Neural progenitor cell (in vitro differentiated cells): ENCODE measurements at regions not wholly inside any gene's neighbourhood (a gene's known extent, or its start where the extent isn't known, plus 50 kb on each side); places are given as distances from the start of the nearest gene placed in this dataset.

Source experiments
- DNase-seq: peaks from one replicate; pipeline ENCODE4 v3.0.0-alpha.2; 2016; ENCODE audit warnings: low spot score
- H2AFZ ChIP-seq: fragments of 200-600 bp; sonication (generic); replicated peaks from 2 replicates; pipeline ENCODE4 v1.6.1; 2016; ENCODE audit warnings: antibody characterized with exemption
- H3F3A ChIP-seq: fragments of 200-600 bp; sonication (generic); 2 replicates; pipeline ENCODE4 v1.6.1; 2016; ENCODE audit warnings: antibody characterized with exemption, low read depth
- H3K27ac ChIP-seq: fragments of 200-600 bp; sonication (generic); 2 replicates; pipeline ENCODE4 v1.5.1; 2016; ENCODE audit warnings: mild to moderate bottlenecking
- H3K27me3 ChIP-seq: fragments of 200-600 bp; sonication (generic); 2 replicates; pipeline ENCODE4 v1.6.1; 2016; ENCODE audit warnings: mild to moderate bottlenecking, moderate library complexity
- H3K36me3 ChIP-seq: fragments of 200-600 bp; sonication (generic); 2 replicates; pipeline ENCODE4 v1.5.1; 2016
- H3K4me1 ChIP-seq: fragments of 200-600 bp; sonication (generic); 2 replicates; pipeline ENCODE4 v1.6.1; 2016; ENCODE audit warnings: mixed run types
- H3K4me2 ChIP-seq: fragments of 200-600 bp; sonication (generic); 2 replicates; pipeline ENCODE4 v1.6.1; 2016
- H3K4me3 ChIP-seq: fragments of 200-600 bp; sonication (generic); 2 replicates; pipeline ENCODE4 v1.5.1; 2016
- H3K79me2 ChIP-seq: fragments of 200-600 bp; sonication (generic); 2 replicates; pipeline ENCODE4 v1.6.1; 2016; ENCODE audit warnings: low read depth
- H3K9ac ChIP-seq: fragments of 200-600 bp; sonication (generic); 2 replicates; pipeline ENCODE4 v1.6.1; 2016
- H3K9me3 ChIP-seq: fragments of 200-600 bp; sonication (generic); 2 replicates; pipeline ENCODE4 v1.5.1; 2016; ENCODE audit warnings: low read depth
- H4K20me1 ChIP-seq: fragments of 200-600 bp; sonication (generic); 2 replicates; pipeline ENCODE4 v1.6.1; 2016; ENCODE audit warnings: low read depth
- H3K27ac Mint-ChIP-seq: 3 replicates; pipeline ENCODE4 v1.8.0; 2021; ENCODE audit warnings: mixed read lengths
- H3K27me3 Mint-ChIP-seq: 2 replicates; pipeline ENCODE4 v1.8.0; 2022; ENCODE audit warnings: low read depth, mild to moderate bottlenecking, inconsistent platforms, moderate library complexity, mixed read lengths; ENCODE audit not compliant: insufficient read depth
- H3K36me3 Mint-ChIP-seq: 3 replicates; pipeline ENCODE4 v1.8.0; 2021; ENCODE audit warnings: mixed read lengths
- H3K4me1 Mint-ChIP-seq: 3 replicates; pipeline ENCODE4 v1.8.0; 2021; ENCODE audit warnings: mixed read lengths
- H3K4me3 Mint-ChIP-seq: 3 replicates; pipeline ENCODE4 v1.8.0; 2021; ENCODE audit warnings: mild to moderate bottlenecking, moderate library complexity, mixed read lengths
- H3K9me3 Mint-ChIP-seq: 3 replicates; pipeline ENCODE4 v1.8.0; 2020; ENCODE audit warnings: mixed read lengths
- CTCF ChIP-seq: fragments of 200-600 bp; sonication (generic); IDR thresholded peaks from 2 replicates; pipeline ENCODE4 v1.5.1; 2017; ENCODE audit warnings: antibody characterized with exemption, mild to moderate bottlenecking
- EZH2 ChIP-seq: fragments of 200-600 bp; sonication (generic); IDR thresholded peaks from 2 replicates; pipeline ENCODE4 v1.6.1; 2017; ENCODE audit warnings: antibody characterized with exemption, mild to moderate bottlenecking, moderate library complexity
- EZH2phosphoT487 ChIP-seq: fragments of 200-600 bp; sonication (generic); IDR thresholded peaks from 2 replicates; pipeline ENCODE4 v1.6.1; 2017; ENCODE audit warnings: antibody characterized with exemption

GRCh38 chr6:33895988-33896387, 92.2 kb upstream of the MLN start:
- Histone ChIP-seq H3K9me3 (no peaks in the 10 kb centered on the region), H3K4me2 (no peak overlapping the region), H3K27ac (no peak overlapping the region), H3K4me1 (no peaks in the 10 kb centered on the region), H3K27me3 (no peaks in the 10 kb centered on the region), H3F3A (no peaks in the 10 kb centered on the region), H4K20me1 (no peaks in the 10 kb centered on the region), H3K79me2 (no peaks in the 10 kb centered on the region), H3K4me3 (no peak overlapping the region), H2AFZ (no peak overlapping the region), H3K9ac (no peak overlapping the region), H3K36me3 (no peaks in the 10 kb centered on the region)
- no peak overlapping the region for H3K4me3 Mint-ChIP-seq
- peaks cover 6% of the 10 kb centered on the region for H3K27me3 Mint-ChIP-seq
- no peaks in the 10 kb centered on the region for H3K36me3 Mint-ChIP-seq
- no peak overlapping the region for H3K27ac Mint-ChIP-seq
- no peaks in the 10 kb centered on the region for H3K9me3 Mint-ChIP-seq
- DNase-seq = no peak
- H3K4me1 Mint-ChIP-seq = peaks cover 5% of the 10 kb centered on the region
- no peak for TF ChIP-seq EZH2
- no peak for TF ChIP-seq CTCF
- TF ChIP-seq EZH2phosphoT487 = no peak

GRCh38 chr6:33895296-33895695, 91.5 kb upstream of the MLN start:
- DNase-seq = no peak

GRCh38 chr6:33894438-33894837, 90.6 kb upstream of the MLN start:
- H3K27me3 Mint-ChIP-seq = peaks cover 4% of the 10 kb centered on the region
- no peaks in the 10 kb centered on the region for H3K9me3 Mint-ChIP-seq
- no peak overlapping the region for H3K4me3 Mint-ChIP-seq
- H3K36me3 Mint-ChIP-seq = no peaks in the 10 kb centered on the region
- Histone ChIP-seq H3K4me1 (no peaks in the 10 kb centered on the region), H3K36me3 (no peaks in the 10 kb centered on the region), H3K9ac (no peak overlapping the region), H3K4me2 (no peak overlapping the region), H4K20me1 (no peaks in the 10 kb centered on the region), H3K79me2 (no peaks in the 10 kb centered on the region), H3K27ac (no peak overlapping the region), H3K4me3 (no peak overlapping the region), H3F3A (no peaks in the 10 kb centered on the region), H3K27me3 (no peaks in the 10 kb centered on the region), H2AFZ (no peak overlapping the region), H3K9me3 (no peaks in the 10 kb centered on the region)
- TF ChIP-seq CTCF = no peak
- TF ChIP-seq EZH2 = no peak
- no peak for TF ChIP-seq EZH2phosphoT487
- H3K27ac Mint-ChIP-seq = no peak overlapping the region
- peaks cover 8% of the 10 kb centered on the region for H3K4me1 Mint-ChIP-seq
- no peak for DNase-seq

More at GRCh38 chr6:33895296-33895695, 91.5 kb upstream of the MLN start:
- Mint-ChIP-seq H3K36me3 (no peaks in the 10 kb centered on the region), H3K27me3 (peaks cover 6% of the 10 kb centered on the region), H3K9me3 (no peaks in the 10 kb centered on the region), H3K4me3 (no peak overlapping the region), H3K4me1 (peaks cover 5% of the 10 kb centered on the region), H3K27ac (peak overlapping the region; percentile 50)
- H3K4me1 ChIP-seq = no peaks in the 10 kb centered on the region
- H3K9me3 ChIP-seq = no peaks in the 10 kb centered on the region
- no peak overlapping the region for H3K4me3 ChIP-seq
- H3K36me3 ChIP-seq = no peaks in the 10 kb centered on the region
- TF ChIP-seq EZH2 = no peak
- TF ChIP-seq CTCF = no peak
- no peak for TF ChIP-seq EZH2phosphoT487
- H2AFZ ChIP-seq = no peak overlapping the region
- H3K27me3 ChIP-seq = no peaks in the 10 kb centered on the region
- no peaks in the 10 kb centered on the region for H3K79me2 ChIP-seq
- no peak overlapping the region for H3K4me2 ChIP-seq
- no peaks in the 10 kb centered on the region for H3F3A ChIP-seq
- H4K20me1 ChIP-seq = no peaks in the 10 kb centered on the region
- H3K27ac ChIP-seq = no peak overlapping the region
- no peak overlapping the region for H3K9ac ChIP-seq
